Caki2 (cell line): ENCODE measurements at regions not wholly inside any gene's neighbourhood (a gene's known extent, or its start where the extent isn't known, plus 50 kb on each side); places are given as distances from the start of the nearest gene placed in this dataset.
A peak's percentile ranks its signal among the peaks of the same experiment; 100 is the strongest.
"Not testable (repeated sequence)": the region's sequence is repeated elsewhere in the genome, so short reads cannot be mapped to it uniquely, and the experiment has no call there.

ENCODE experiments used
- DNase-seq: peaks from one replicate; pipeline ENCODE4 v3.0.0-alpha.2; 2015; ENCODE audit warnings: low read depth
- in situ Hi-C: cut with HindIII; loops from 2 replicates; pipeline ENCODE4 v1.10.0; 2016; ENCODE audit warnings: low sequenced_read_pairs, low pct_unique_long_range_greater_than_20kb, mixed read lengths

DNA sequence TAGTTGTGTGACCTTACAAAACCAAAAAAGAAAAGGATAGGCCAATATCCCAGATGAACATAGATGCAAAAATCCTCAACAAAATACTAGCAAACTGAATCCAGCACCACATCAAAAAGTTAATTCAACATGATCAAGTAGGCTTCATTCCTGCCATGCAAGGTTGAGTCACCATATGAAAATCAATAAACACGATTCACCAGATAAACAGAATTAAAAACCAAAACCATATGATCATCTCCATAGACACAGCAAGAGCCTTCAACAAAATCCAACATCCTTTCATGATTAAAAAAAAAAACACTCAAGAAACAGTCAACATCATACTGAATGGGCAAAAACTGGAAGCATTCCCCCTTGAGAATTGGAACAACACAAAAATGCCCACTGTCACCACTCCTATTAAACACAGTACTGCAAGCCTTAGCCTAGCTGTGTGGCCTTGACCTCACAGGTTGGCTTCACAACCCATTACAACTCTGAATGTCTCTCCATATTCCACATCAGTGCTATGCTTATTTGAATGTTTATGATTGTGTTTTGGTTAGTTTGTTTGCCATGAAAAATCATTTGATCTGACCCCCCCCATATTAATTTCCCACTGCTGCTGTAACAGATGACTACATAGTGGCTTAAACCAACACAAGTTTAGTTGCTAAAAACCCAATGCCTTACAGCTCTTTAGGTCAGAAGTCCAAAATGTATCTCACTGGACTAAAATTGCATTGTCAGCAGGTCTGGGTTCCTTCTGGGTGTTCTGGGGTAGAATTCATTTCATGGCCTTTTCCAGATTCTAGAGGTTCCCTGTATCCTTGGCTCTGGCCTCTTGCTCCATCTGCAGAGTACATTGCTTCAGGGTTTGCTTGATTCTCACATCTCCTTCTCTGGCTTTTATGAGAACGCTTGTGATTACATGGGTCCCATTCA is 257.1 kb upstream of the DYNLRB2 start:
- DNase-seq = no peak
- in situ Hi-C loops = no loop called here

DNA sequence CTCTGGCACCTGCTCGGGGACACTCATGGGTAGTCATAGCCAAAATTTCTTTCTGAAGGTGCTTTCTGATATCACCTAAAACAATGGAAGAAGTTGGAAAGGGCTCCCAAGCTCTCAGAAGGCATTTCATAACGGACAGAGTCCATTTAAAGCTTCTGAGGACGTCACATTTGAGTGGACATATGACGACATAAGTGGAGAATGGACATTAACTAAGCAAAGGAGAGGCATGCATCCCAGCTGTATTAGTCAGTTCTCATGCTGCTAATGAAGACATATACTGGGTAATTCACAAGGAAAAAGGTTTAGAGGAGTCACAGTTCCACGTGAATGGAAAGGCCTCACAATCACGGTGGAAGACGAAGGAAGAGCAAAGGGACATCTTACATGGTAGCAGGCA is 260.2 kb upstream of the DYNLRB2 start:
- in situ Hi-C loops = no loop called here
- DNase-seq = peak; percentile 30

DNA sequence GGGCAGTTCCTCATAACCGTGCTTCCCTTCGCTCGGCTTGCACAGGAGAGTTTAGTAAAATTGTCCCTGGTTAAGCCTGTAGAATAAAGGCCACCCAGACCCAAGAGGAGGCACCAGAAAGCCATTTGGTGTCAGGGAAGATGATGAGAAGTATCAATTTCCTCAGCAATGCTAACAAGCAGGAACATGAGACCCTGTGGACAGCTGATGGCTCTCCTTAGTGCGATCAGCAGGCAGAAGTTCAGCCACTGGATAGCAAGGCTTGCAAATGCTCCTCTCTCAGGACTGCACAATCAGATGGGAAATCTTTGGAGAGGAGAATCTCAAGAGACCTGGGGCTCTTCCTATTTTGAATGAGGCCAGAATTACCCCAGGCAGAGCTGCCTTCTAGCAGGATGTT is 261.1 kb upstream of the DYNLRB2 start:
- no peak for DNase-seq
- in situ Hi-C loops = no loop called here

DNA sequence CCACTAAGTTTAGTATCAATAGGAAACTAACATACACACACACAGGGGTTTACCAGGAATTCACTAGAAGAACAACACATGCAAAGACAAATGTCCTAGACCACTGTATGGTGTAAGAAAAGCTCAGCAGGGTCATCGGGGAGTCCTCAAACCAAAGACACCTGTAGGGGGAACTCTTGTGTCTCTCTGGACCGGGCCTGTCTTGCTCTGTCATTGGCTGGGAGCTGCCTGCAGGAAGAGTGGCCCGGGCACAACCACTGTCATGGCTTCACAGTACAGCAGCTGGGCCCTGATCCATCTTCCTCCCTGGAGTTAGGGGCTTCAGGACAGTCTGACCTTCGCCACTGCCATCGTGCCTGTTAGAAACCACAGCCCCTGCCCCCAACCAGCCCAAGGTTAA is 263.6 kb upstream of the DYNLRB2 start:
- in situ Hi-C loops = no loop called here
- DNase-seq = no peak

DNA sequence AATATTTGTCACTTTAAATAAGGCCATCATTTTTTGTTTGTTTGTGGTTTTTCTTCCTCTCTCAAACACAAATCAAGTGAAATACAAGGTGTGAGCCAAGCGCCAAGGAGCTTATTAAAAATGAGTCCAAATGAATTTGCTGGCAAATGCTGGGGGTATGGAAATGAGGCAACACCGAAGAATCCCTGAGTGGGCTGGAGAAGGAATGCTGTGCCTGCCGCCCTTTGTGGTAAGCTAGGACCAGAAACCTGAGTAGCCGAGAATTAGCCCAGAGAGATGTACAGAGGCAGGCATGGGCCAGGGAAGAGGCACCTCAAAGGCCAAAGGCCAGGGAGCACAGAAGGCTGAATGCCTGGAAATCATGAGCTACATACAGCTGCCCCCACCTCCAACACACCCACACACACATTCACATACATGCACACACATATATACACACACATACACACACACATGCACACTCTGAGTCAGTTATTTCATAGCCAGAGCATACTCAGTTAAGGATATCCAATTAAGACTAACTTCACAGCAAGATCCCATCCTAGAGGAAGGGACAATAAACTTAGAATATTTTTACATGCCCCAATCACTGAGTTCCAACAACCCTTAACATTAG is 266.1 kb upstream of the DYNLRB2 start:
- in situ Hi-C loops = no loop called here
- no peak for DNase-seq

DNA sequence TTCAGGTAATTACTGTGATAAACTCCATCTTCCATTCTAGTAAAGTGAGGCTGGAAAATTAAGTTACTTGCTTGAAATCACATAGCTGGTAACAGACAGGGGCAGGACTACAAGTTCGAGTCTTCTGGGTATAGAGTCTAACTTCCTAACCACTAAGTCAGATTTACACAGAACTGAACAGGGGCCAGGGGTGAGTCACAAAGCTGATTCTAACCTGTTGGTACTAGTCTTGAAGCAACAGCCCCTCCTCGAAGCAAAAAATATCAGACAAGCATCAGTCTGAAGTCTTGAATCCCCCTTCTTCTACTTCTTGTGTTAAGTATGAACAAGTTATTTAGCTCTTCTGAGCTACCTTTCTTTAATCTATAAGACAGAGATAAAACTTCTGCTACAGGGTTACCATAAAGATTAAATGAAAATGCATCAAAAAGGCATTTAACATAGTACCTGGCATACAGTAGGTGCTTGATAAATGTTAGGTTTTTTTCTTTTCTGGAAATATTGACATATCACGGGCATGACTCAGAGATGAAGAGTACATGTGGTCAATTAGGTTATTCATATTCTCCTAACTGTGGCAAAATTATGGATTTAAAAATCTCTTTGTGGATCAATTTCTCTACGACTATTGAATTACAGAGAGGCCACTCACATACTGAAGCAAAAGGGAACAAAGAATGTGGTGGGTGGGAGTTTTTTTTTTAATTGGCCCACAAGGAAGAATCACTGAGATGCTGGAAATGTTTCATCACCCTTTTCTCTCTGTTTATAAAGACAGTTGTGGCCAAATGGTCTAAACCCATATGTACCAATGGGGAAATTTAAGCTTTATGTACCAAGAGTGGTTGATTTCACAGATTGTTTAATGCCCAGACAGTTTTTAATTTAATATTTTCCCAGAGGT is 266.9 kb upstream of the DYNLRB2 start:
- in situ Hi-C loops = no loop called here
- no peak for DNase-seq

DNA sequence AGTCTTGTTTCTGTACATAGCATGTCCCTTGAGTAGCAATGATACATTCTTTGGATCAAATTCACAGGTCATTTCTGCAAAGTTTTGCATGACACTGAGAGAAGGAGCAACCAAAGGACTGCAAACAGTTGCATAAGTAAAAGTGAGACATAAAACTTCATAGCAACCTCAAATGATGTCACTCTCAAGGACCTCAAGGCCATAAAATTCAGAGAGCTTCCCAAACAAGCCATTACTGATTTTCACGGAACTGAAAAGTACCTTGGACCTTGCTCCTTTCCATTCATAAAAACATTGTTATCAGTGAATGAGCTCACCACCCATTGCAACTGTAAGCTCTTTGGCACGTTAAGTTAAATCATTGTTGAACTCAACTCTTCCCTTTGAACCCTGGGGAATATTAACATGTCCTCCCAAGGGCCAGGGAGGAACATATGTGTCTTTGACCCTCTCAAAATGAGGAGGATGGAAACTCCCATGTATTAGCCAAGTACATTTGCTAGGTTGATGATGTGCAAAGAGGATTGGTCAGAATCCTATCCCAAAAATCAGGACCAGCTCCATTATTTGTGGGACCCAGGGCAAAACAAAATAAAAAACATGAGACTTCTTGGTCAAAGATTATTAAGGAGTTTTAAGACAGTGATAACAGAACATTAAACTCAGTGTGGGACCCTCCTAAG is 275.0 kb upstream of the DYNLRB2 start:
- DNase-seq = no peak
- in situ Hi-C loops = no loop called here

DNA sequence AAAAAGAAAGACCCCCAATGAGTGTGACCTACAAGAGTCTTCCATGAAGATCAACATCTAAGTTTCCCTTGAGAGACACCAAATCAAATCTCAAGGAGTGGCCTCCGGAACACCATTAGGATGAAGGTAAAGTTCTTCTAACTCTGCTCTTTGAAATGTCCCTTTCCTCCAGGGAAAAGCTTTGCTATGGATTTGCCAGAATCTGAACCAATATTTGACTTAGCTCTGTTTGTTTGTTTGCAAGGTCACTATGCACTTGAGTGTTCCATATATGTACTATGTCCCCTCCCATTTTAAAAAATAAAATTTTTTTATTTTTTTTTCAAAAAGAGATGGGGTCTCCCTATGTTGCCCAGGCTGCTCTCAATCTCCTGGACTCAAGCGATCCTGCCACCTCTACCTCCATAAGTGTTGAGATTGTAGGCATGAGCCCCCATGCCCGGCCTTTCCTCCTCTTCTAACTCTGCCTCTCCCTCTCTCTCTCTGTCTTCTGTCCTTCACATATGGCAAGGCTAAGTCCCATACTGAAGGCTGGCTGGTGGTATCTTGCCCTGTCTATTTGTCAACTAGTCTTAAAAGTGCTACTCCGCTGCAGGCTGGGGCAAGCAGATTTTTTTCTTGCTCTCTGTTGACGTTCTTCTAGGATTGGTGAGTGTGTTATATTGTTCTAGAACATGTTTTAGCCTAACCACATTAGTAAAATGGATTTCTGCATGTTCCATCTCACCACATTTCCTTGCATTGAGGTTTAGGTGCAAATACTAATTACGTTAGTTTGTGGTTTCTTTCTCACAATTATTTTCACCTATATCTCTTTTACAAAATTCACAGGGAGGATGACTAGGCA is 276.7 kb upstream of the DYNLRB2 start:
- in situ Hi-C loops = no loop called here
- no peak for DNase-seq

DNA sequence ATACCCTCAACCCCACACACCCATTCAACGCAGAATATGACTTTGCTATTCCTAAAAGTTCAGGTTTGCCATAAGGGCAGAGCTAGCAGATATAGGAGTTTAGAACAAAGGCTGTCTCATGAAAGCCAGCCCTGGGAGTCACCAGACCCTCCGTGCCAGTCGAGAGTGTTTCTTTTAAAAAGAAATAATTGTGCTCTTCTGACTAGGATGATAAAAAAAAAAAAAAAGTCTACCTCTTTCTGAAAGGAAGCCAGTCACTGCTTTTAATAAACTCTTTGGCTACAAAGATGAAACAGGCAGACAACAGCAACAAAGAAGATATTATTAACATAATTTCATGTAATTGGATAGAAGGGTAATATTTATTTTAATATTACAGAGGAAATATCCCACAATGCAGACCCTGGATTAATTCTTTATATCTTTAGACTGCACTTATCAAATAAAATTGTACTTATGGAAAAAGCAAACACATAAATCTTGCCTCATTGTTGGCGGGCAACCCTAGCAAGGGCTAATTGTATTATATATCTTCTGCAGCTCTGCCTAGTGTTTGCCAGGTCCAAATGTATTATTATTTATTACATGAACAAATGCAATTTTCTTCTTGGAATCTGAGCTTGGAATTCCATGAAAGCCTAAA is 277.5 kb upstream of the DYNLRB2 start:
- in situ Hi-C loops = no loop called here
- DNase-seq = no peak

DNA sequence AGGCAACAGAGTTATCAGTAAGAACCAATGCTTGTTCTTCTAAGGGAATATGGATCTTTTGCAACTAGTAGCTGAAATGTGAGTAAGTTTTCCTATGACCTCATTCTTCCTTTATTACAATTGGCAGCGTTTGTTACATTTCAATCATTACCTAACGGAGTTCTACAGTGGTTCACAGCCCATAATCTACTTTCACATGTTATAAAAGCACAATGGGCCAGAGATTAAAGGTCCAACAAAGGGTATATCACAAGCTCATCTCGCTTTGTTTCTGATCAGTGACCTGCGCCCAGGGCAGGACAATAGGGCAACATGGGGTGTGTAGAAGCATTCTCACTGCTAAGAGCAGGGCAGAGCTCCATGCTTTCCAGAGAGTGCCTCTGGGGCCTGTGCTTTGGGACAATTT is 279.9 kb upstream of the DYNLRB2 start:
- no peak for DNase-seq
- in situ Hi-C loops = no loop called here

DNA sequence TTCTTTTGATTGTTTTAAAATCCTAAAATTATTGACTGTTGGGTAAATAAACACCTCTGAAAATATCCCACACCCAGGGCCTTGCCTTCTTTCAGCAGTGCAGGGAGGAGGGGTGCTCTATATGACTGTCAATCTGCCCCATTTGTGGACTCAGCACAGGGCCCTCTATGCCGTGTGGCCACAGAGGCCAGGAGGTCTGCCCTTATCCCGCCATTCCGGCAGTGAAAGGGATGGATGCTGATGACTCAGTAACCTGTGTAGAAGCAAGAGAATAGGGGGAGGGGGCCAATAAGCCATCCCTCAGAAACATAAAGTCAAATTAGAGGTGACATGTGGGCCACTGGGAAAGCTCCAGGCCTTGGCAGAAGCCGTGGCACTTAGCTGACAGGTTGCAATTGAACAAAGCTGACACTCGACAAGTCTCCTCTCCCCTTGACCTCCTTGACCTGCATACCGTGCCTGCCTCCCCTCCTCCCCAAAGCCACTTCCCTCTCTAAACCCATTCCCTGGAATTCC is 281.4 kb upstream of the DYNLRB2 start:
- in situ Hi-C loops = no loop called here
- no peak for DNase-seq

DNA sequence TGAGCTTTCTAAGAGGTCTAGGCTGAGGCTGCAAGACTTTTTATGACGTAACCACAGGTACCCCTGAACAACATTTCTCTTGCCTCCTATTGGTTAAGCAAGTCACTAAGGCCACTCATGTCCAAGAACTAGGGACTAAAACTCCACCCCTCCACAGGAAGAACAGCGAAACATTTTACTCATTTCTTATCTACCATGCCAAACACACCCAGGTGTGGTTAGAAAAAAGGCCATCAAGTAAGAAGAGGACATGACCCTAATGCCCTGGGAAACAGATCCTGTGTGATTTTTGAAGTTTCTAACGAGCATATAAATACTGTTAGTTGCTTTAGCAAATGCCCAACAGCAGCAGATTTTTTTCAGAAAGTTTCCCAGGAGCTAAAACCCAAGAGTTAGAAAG is 282.4 kb upstream of the DYNLRB2 start:
- in situ Hi-C loops = no loop called here
- no peak for DNase-seq

DNA sequence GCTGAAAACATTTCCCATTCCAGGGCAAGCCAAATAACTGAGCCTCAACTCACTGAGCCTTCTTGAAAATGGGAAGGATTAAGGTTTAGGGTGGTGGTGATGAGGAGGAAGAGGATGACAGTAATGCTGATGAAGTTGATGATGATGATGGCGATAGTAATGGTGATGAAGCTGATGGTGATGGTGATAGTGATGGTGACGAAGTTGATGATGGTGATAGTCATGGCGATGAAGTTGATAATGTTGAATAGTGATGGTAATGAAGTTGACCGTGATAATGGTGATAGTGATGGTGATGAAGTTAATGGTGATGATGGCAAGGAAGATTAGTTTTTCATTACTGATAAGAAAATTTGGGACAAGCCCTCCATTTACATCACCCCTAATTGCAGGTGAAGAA is 285.8 kb upstream of the DYNLRB2 start:
- in situ Hi-C loops = no loop called here

DNA sequence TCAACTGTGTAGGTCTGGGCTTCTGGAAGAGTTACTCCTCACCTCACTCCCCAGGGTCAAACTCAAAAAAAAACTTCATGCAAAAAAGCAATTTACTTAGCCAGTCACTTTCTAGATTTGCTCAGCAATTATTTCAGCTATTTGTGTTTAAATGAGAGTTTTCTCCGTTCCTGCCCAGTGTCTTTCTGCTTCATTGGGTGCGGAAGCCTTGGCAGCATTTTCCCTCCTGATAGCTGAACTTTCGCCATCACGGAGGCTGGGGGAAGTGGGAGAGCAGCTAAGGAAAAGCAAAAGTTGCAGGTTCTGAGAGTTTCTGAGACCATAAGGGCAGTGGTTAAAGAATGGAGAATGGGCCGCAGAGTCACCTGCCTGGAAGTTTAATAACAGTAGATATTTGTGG is 287.1 kb upstream of the DYNLRB2 start:
- in situ Hi-C loops = no loop called here
- no peak for DNase-seq

More for the DNA sequence above, 285.8 kb upstream of the DYNLRB2 start:
- DNase-seq = no peak

DNA sequence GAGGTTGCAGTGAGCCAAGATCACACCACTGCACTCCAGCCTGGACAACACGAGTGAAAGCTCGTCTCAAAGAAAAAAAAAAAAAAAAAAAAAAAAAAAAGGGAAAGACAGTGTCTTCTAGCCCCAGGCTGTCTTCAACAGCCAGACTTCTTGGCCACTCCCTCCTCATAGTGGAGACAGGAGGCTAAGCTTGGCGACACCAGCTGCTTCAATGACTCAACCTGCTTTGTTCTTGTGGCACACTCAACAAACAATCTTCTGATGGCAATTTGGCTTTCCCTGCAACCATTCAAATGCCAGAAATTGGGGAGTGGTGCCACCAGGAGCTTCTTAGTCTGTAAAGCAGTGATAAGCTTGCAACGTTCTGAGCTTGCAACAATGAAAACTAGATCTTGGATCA is 290.4 kb upstream of the DYNLRB2 start:
- in situ Hi-C loops = no loop called here
- DNase-seq = no peak

DNA sequence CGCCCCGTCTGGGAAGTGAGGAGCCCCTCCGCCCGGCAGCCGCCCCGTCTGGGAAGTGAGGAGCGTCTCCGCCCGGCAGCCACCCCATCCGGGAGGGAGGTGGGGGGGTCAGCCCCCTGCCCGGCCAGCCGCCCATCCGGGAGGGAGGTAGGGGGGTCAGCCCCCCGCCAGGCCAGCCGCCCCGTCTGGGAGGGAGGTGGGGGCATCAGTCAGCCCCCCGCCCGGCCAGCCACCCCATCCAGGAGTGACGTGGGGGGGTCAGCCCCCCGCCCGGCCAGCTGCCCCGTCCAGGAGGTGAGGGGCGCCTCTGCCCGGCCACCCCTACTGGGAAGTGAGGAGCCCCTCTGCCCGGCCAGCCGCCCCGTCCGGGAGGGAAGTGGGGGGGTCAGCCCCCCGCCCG is 297.5 kb upstream of the DYNLRB2 start:
- in situ Hi-C loops, DNase-seq: not testable (repeated sequence)

DNA sequence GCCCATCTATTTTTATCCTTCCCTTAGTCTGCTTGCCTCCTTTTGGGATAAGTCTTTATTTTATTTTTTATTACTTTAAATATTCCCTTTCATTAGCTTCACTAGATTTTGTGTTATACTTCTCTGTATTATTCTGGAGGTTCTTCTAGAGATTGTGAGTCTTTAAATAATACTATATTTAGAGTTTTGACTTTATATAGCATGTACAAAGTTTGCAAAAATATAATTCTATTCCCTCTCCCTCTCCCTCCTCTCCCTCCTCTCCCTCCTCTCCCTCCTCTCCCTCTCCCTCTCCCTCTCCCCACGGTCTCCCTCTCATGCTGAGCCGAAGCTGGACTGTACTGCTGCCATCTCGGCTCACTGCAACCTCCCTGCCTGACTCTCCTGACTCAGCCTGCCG is 298.5 kb upstream of the DYNLRB2 start:
- in situ Hi-C loops, DNase-seq: not testable (repeated sequence)
